ENCODE measurements at regions not wholly inside any gene's neighbourhood (a gene's known extent, or its start where the extent isn't known, plus 50 kb on each side); places are given as distances from the start of the nearest gene placed in this dataset.

- no peak for DNase-seq (ENCODE audit: low read depth in 2 of 2)
Measured at GRCh38 chr7:114856625-114857024, 65.3 kb upstream of the MDFIC start.

DNA sequence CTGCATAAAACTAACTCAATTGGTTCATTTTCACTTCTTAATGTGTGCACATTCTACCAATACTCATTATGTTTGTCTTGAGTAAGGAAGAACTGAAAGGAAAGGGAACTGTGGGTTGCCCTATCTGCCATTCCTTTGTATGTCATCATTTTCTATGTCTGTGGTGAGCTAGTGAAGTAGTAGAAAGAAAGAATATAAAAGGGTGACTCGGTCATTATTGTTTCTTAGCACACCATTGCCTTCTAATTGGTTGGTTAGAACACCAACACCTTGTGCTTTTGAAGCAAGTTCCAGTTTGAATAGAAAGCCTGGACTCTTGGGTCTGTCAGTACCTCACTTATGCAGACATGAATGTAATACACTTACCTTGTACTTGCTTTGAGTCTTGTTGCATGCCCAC lies 64.3 kb upstream of the MDFIC start:
- no peak for DNase-seq (ENCODE audit: low read depth in 2 of 2)

GRCh38 chr7:114859477-114859876 lies 62.4 kb upstream of the MDFIC start:
- no peak for DNase-seq (ENCODE audit: low read depth in 2 of 2)

- no peak for DNase-seq (ENCODE audit: low read depth in 2 of 2)
Measured at GRCh38 chr7:114860206-114860605, 61.7 kb upstream of the MDFIC start.

DNA sequence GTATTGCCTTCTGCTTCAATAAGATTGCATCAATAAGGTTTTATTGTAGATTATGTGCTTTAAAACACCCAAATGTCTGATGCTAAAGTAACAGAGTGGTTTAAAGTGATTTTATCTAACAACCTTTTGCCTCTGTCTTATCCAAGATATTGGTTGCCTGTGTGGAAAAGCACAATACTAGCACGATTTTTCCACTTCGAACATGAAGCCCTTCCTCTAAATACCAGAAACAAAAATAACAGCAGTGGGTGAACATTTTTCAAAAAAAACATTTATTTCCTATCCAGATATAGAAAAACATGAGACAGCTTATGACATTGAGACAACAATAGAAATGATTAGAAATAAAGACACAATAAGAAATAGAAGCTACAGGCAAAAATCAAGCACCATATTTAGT lies 59.5 kb upstream of the MDFIC start:
- no peak for DNase-seq (ENCODE audit: low read depth in 2 of 2)

DNA sequence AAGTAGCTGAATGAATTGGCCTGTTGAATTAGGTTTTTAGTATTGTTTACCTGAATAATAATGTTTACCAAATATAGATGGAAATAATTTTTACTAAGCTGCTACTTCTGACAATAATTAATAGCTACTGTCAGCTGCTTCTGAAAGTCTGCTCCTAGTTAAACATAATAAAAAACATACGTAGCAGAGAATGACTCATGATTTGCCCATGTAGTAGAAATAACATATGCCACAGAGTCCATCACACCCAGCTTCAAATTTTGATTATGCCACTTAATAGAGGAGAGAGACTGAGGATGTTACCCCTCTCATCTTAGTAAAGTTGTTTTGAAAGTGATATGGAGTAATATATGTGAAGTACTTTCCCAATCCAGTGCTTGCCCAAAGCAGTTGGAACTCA lies 57.6 kb upstream of the MDFIC start:
- no peak for DNase-seq (ENCODE audit: low read depth in 2 of 2)

DNA sequence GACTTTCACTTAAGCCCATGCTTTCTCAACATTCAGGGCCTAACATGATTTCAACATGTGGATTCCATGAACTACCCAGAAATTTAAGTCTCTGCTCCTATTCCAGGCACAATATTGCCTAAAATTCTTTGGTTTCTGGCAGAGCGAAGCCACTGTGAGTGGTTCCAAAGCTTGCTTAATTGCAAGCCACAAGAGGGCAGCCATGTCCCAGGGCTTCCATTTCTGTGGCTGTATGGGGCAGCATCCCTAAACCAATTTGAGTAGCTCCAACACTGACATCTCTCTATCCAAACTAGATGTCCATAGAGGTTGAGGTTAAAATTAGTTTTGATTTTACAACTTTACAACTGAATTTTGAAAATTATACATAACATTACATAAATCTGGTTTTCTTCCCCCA lies 56.3 kb upstream of the MDFIC start:
- peak; percentile 22 to 44 for DNase-seq (ENCODE audit: low read depth in 2 of 2)

All from stimulated activated CD8-positive, alpha-beta memory T cell treated with anti-CD3 and anti-CD28 coated beads, Interleukin-15, amount 100 ng/mL, for 48 hours (primary cell).